Right hindlimb (tissue), 1 donor: ENCODE measurements at regions not wholly inside any gene's neighbourhood (a gene's known extent, or its start where the extent isn't known, plus 50 kb on each side); places are given as distances from the start of the nearest gene placed in this dataset.

Experiments
- DNase-seq: peaks from one replicate; pipeline ENCODE4 v3.0.0-alpha.2; 2018

- DNase-seq, result no peak
Observed at GRCh38 chr5:56508249-56508648, 275.1 kb upstream of the ANKRD55 start.

- DNase-seq, result no peak
Observed at GRCh38 chr5:56507351-56507930, 274.3 kb upstream of the ANKRD55 start.

- no peak for DNase-seq
Observed at GRCh38 chr5:56506211-56506965, 273.3 kb upstream of the ANKRD55 start.

DNA sequence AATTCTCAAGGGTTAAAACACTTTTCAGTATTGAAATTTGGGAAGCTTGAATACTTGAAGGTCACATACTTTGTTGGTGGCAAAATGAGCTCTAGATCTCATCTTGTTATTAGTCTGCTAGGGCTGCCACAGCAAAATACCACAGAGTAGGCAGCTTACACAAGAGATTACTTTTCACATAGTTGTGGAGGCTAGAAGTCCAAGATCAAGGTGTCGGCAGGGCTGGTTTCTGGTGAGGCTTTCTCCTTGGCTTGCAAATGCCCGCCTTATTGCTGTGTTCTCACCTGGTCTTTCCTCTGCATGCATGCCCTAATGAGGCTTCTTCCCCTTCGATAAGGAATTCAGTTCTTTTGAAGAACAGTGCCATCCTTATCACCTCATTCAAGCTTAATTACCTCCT, 270.8 kb upstream of the ANKRD55 start:
- DNase-seq, result no peak

DNA sequence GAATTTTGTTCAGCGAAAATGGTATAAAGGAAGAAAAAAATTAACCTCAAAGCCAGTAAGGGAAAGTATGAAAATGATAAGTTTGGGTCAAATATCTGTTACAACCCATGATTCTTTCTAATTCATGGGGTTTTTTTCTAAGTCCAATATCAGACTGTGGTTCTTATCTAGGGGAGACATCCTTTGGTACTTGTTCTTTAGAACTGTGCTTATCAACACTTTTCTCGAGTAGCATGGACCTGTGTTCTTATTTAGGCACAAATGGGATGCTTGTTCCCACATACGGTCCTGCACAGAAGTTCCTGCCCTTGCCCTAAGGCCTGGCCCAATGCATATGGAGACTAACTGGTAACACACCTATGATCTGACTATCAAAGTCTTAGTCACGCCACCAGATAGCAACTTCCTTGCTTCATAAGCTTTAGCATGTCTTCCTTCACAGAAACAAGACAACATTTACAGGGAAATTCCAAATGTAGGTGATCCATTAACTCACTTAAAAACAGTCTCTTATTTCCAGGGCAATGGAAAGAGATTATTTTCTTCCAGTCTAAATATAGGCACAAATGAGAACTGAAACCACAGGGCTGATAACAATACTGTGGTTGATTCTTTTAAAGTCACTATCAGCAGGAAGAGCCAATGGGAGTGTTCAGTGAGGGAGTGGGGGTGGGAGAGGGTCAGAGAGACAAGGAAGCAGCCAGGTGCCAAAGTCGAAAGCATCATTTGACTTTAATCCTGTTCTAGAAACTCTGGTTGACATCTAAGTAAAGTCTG, 268.8 kb upstream of the ANKRD55 start:
- DNase-seq, result no peak

DNA sequence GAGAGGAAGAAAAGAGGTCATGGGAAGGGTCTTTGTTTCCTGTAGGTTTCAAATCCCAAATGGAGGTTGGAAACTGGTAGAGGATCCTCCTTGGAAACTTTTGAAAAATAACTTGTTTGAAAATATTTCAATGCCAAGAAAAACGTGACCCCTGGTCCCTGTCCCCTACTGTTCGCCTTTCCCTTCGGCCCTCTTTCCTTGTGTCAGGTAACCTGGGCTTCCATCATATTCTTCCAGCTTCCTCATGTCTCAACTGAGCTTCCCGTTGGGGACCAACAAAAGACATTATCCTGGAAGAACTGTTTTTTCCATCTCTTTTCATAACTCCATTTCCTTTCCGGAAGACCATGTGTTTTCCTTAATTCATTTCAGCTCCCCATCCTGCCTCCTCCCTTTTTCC, 266.8 kb upstream of the ANKRD55 start:
- DNase-seq, result no peak

DNA sequence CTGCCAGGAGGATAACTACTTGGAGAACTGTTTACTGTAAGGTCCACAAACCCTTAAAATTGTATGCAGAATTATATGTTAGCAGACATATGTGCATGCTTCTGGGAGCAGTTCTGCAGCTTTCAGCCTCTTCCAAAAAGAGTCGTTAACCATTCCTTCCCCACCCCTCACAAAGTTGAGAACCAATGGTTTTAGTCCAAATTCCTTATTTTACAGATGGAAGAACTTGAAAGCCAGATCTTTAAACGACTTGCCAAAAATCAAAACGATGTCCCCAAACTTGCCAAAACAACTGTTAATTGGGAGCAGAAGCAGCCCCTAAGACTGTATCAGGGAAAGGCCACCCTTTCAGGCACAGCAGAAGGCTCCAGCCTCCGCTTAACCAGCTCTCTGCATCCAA, 266.4 kb upstream of the ANKRD55 start:
- no peak for DNase-seq

GRCh38 chr5:56498759-56499395, 265.7 kb upstream of the ANKRD55 start:
- DNase-seq, result no peak

DNA sequence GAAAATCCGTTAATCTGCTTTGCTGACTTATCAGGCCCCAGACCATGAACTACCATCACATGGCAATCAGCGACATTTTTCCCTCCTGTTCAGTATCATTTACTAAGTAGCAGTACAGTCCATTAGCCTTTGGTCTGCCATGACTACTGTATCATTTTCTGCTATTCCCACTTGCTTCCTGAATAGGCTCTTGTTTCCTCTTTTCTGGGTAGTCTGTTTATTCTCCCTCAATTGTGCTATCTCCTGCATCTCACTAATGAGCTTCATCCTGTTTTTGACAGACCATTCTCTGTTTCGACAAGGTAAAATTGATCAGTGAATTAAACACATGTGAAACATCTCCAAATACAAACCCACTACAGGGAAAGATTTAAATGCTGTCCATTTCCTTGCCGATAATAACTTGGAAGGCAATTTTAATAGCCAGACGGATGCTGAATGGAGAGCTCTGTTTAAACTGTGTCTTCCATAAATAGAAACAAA, 263.5 kb upstream of the ANKRD55 start:
- no peak for DNase-seq

DNA sequence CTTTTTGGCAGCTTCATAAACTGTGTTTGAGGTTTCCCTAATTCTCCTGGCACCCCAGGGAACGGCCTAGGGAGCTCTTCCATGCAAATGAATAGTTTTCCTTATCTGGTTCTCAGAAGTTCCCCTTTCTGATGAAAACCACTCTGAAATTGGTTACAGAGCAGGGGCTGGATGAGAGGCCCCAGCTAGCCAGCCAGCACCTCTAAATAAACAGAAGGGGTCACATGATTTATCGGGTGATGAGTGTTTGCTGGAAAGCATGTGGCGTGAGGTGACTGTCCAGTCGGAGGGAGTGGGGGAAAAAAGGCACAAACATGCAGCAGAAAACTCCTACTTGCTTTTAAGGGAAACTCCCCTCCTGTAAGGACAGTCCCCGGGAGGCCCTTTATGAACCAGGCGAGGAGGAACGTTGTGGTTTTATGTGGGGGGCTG, 261.2 kb upstream of the ANKRD55 start:
- peak; percentile 42 for DNase-seq

DNA sequence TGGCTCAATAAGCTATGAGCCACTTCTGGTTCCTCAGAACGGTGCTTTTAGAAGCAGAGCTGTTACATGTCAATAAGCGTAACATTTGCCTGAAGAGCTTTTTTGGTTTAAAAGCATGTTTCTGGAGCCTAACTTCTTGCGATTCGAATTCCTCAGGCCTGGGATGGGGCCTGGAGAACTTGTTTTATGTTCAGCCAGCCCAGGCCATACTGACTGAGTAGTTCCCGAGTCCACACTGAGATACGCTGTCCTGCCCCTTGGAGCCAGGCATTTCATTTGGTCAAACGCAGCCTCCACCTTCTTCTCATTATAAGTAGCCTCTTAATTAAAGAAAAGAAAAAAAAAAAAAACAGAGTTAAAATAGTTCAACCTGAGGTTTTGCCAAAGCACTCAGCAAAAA, 260.6 kb upstream of the ANKRD55 start:
- no peak for DNase-seq

GRCh38 chr5:56493308-56493707, 260.2 kb upstream of the ANKRD55 start:
- DNase-seq, result no peak

DNA sequence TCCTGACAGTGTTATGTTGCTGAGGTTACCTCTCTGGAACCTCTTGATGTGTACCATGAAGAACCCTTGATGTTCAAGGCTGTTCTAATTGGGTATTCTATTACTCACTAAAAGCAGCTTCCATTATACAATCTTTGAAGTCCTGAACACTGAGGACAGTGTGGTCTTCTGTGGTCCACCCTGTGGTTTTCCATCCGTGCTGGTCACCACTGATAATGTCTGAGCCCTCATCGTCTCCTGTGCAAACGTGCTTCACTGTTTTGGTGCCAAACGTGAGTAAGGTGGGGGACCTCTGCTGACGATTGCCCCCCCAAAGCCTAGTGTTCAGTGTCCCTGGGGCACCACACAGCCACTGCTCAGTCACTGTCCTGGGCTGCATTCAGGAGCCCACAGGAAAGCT, 259.7 kb upstream of the ANKRD55 start:
- DNase-seq, result no peak

DNA sequence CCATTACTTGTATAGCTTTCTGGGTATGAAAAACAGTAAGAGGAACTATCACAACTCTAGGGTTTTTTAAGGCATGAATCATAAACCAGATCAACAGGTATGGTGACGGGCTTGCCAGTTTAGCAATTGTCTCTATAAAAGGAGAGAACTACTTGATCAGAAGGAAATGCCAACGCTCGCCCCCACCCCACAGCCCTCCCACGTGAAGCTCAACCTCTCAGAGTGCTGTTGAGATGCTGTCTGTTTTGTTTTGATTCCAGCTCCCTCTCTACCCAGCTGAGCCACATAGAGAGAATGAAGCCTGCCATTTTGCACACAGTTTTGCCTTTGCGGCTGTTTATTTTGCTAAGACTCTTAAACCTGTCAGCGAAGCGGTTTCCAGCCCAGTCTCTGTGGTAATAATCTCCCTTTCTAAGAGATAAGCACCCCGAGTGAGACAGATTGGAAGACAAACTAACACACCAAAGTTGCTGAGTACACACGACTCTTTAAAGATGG, 257.9 kb upstream of the ANKRD55 start:
- no peak for DNase-seq

DNA sequence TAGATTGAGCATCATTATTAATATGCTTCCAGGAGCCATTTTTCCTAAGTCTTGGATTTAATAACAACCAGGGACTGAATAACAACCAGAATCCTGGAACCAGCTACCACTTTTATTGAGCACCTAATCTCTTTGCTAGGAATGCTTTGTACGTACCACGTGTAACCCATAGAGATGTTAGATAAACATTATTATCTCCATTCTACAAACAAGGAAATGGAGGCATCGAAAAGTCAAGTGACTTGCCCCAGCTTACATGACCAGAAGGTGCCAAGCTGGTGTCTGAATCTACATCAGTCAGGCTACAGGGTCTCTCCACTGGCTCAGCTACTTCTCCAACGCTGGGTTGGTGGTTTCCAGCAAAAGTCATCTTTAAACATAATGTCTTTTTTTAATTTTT, 256.1 kb upstream of the ANKRD55 start:
- no peak for DNase-seq

- no peak for DNase-seq
Observed at GRCh38 chr5:56487528-56488115, 254.5 kb upstream of the ANKRD55 start.

GRCh38 chr5:56482363-56482762, 249.2 kb upstream of the ANKRD55 start:
- no peak for DNase-seq

GRCh38 chr5:56481428-56482357, 248.6 kb upstream of the ANKRD55 start:
- DNase-seq, result peak; percentile 77

GRCh38 chr5:56480705-56481427, 247.7 kb upstream of the ANKRD55 start:
- peak; percentile 89 for DNase-seq

DNA sequence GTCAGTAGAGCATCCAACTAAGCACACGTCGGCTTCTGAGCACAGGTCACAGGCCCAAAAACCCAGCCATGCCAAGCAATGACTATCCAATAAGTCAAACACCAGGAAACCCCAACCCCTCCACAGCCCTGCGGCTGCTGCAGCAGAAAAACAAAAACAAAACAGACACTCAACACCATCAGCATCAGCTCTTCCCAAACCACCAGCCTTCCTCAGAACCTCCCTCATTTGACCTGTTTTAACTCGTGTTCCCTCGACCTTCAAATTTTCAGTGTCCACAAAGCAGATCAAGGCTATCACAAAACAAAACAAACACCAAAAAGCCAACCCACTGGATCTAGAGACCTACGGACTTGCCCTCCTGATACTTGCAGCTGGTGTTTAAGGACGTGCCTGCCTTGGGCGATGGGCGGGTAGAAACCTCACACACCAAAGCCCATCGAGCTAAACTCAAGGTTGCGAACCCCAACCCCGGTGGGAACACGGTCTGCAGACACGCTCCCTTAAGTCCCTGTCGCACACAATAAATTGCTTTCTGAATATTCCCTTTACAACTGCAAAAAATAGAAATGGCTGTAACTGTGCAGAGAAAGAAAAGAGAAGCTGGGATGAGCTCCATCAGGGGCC, 247.1 kb upstream of the ANKRD55 start:
- peak; percentile 32 for DNase-seq
